Liver (tissue), 8 donors: ENCODE measurements at regions not wholly inside any gene's neighbourhood (a gene's known extent, or its start where the extent isn't known, plus 50 kb on each side); places are given as distances from the start of the nearest gene placed in this dataset.

Experiments
- DNase-seq: peaks from one replicate; pipeline ENCODE4 v3.0.0-alpha.2; 2017; ENCODE audit warnings: low spot score
- H3K27ac ChIP-seq, 2 donors: one replicate each; pipeline ENCODE4 v1.7.0; 2013; ENCODE audit warnings: inconsistent platforms in 2 of 2, low read length in 2 of 2, control low read depth in 1 of 2, low read depth in 1 of 2, mild to moderate bottlenecking in 1 of 2
- H3K27me3 ChIP-seq, 4 donors: one replicate each; pipeline versions ENCODE4 v1.6.1 to v1.7.0; 2013; ENCODE audit warnings: low read length in 3 of 4, inconsistent platforms in 1 of 4, mild to moderate bottlenecking in 1 of 4, moderate library complexity in 1 of 4; ENCODE audit not compliant: control insufficient read depth in 4 of 4, insufficient read depth in 4 of 4
- H3K36me3 ChIP-seq, 4 donors: one replicate each; pipeline versions ENCODE4 v1.6.1 to v1.7.0; 2013; ENCODE audit warnings: low read length in 3 of 4, mild to moderate bottlenecking in 3 of 4, low read depth in 1 of 4, moderate library complexity in 1 of 4; ENCODE audit not compliant: control insufficient read depth in 4 of 4, insufficient read depth in 3 of 4
- H3K4me1 ChIP-seq, 4 donors: one replicate each; pipeline versions ENCODE4 v1.6.1 to v1.7.0; 2013; ENCODE audit warnings: low read length in 3 of 4, mild to moderate bottlenecking in 3 of 4, moderate library complexity in 1 of 4; ENCODE audit not compliant: control insufficient read depth in 4 of 4, insufficient read depth in 4 of 4
- H3K4me3 ChIP-seq, 3 donors: one replicate each; pipeline versions ENCODE4 v1.6.1 to v1.7.0; 2013; ENCODE audit warnings: low read length in 3 of 3, control low read depth in 1 of 3, low read depth in 1 of 3, mild to moderate bottlenecking in 1 of 3
- H3K9ac ChIP-seq, 2 donors: one replicate each; pipeline ENCODE4 v1.7.0; 2013; ENCODE audit warnings: low read length in 2 of 2, mild to moderate bottlenecking in 2 of 2, moderate library complexity in 2 of 2, control low read depth in 1 of 2, low read depth in 1 of 2
- H3K9me3 ChIP-seq, 4 donors: one replicate each; pipeline versions ENCODE4 v1.6.1 to v1.7.0; 2013; ENCODE audit warnings: low read length in 3 of 4; ENCODE audit not compliant: control insufficient read depth in 4 of 4
- ATF3 ChIP-seq: IDR thresholded peaks from 2 replicates; pipeline ENCODE4 v1.6.1; 2016; ENCODE audit warnings: antibody characterized with exemption
- EGR1 ChIP-seq, 2 donors: IDR thresholded peaks; 2 replicates each; pipeline ENCODE4 v1.6.1; 2016 to 2018; ENCODE audit warnings: antibody characterized with exemption in 2 of 2, low read depth in 2 of 2
- FOXA1 ChIP-seq: IDR thresholded peaks from 2 replicates; pipeline ENCODE4 v1.6.1; 2016; ENCODE audit warnings: antibody characterized with exemption
- FOXA2 ChIP-seq: IDR thresholded peaks from 2 replicates; pipeline ENCODE4 v1.6.1; 2016; ENCODE audit warnings: antibody characterized with exemption
- GABPA ChIP-seq, 2 donors: IDR thresholded peaks in 1 of 2; conservative IDR thresholded peaks in 1 of 2; 2 replicates each; pipeline ENCODE4 v1.6.1; 2016; ENCODE audit warnings: antibody characterized with exemption in 2 of 2, mild to moderate bottlenecking in 1 of 2, moderate library complexity in 1 of 2
- HNF4A ChIP-seq, 2 donors: conservative IDR thresholded peaks; 2 replicates each; pipeline ENCODE4 v1.6.1; 2016; ENCODE audit warnings: antibody characterized with exemption in 2 of 2, mild to moderate bottlenecking in 2 of 2
- JUND ChIP-seq, 2 donors: IDR thresholded peaks; 2 replicates each; pipeline ENCODE4 v1.6.1; 2016; ENCODE audit warnings: antibody characterized with exemption in 2 of 2
- NR2F2 ChIP-seq: IDR thresholded peaks from 2 replicates; pipeline ENCODE4 v1.6.1; 2016; ENCODE audit warnings: antibody characterized with exemption
- REST ChIP-seq: IDR thresholded peaks from 2 replicates; pipeline ENCODE4 v1.6.1; 2016; ENCODE audit warnings: antibody characterized with exemption, mild to moderate bottlenecking
- RXRA ChIP-seq, 2 donors: IDR thresholded peaks; 2 replicates each; pipeline ENCODE4 v1.6.1; 2017 to 2018; ENCODE audit warnings: antibody characterized with exemption in 2 of 2, mild to moderate bottlenecking in 1 of 2
- SP1 ChIP-seq: IDR thresholded peaks from 2 replicates; pipeline ENCODE4 v1.6.1; 2018; ENCODE audit warnings: antibody characterized with exemption, mild to moderate bottlenecking
- TAF1 ChIP-seq: conservative IDR thresholded peaks from 2 replicates; pipeline ENCODE4 v1.6.1; 2016; ENCODE audit warnings: antibody characterized with exemption, mild to moderate bottlenecking
- YY1 ChIP-seq: IDR thresholded peaks from 2 replicates; pipeline ENCODE4 v1.6.1; 2016; ENCODE audit warnings: antibody characterized with exemption, mild to moderate bottlenecking
- WGBS: extraction: QIAGEN DNeasy Blood & Tissue Kit; methylation state at CpG from one replicate; pipeline ENCODE4 v1.1.7; 2013; 5-methylcytosine and 5-hydroxymethylcytosine counted together
- TF ChIP-seq, protein P1 (sequence below): fragments of 150-350 bp; IDR thresholded peaks from 2 replicates; pipeline ENCODE4 v1.5.1; 2017; ENCODE audit warnings: improper control_type of control experiment, low read depth, low read length; ENCODE audit not compliant: missing input control
- TF ChIP-seq, protein P2 (sequence below): IDR thresholded peaks from 2 replicates; pipeline ENCODE4 v1.6.1; 2016; ENCODE audit warnings: antibody characterized with exemption
- TF ChIP-seq, protein P3 (sequence below): IDR thresholded peaks from 2 replicates; pipeline ENCODE4 v1.6.1; 2016; ENCODE audit warnings: antibody characterized with exemption
- donor health status: healthy.
- donor health status: healthy.
- donor health status: healthy.
- donor health status: healthy.
- donor health status: healthy.

- 75% methylated on average over 6 of the region's 6 CpGs for WGBS
- Histone ChIP-seq H3K36me3 (no peaks in the 10 kb centered on the region), H3K4me1 (no peaks in the 10 kb centered on the region), H3K4me3 (no peak overlapping the region), H3K27ac (no peak overlapping the region), H3K27me3 (peaks cover 0 to 3% (median under 1%) of the 10 kb centered on the region in 4 donors), H3K9ac (no peak overlapping the region), H3K9me3 (no peaks in the 10 kb centered on the region)
- no peak for TF ChIP-seq GABPA (IDR thresholded peaks at IDR 0.05 in 1 of 2, conservative IDR thresholded peaks at IDR 0.05 in 1 of 2)
- TF ChIP-seq, protein P1, sequence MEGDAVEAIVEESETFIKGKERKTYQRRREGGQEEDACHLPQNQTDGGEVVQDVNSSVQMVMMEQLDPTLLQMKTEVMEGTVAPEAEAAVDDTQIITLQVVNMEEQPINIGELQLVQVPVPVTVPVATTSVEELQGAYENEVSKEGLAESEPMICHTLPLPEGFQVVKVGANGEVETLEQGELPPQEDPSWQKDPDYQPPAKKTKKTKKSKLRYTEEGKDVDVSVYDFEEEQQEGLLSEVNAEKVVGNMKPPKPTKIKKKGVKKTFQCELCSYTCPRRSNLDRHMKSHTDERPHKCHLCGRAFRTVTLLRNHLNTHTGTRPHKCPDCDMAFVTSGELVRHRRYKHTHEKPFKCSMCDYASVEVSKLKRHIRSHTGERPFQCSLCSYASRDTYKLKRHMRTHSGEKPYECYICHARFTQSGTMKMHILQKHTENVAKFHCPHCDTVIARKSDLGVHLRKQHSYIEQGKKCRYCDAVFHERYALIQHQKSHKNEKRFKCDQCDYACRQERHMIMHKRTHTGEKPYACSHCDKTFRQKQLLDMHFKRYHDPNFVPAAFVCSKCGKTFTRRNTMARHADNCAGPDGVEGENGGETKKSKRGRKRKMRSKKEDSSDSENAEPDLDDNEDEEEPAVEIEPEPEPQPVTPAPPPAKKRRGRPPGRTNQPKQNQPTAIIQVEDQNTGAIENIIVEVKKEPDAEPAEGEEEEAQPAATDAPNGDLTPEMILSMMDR, result no peak
- TF ChIP-seq ATF3, result no peak
- no peak for TF ChIP-seq FOXA1
- TF ChIP-seq JUND (IDR thresholded peaks at IDR 0.05), result no peak
- no peak for TF ChIP-seq EGR1 (IDR thresholded peaks at IDR 0.05; ENCODE audit: low read depth in 2 of 2)
- no peak for TF ChIP-seq REST
- TF ChIP-seq RXRA (IDR thresholded peaks at IDR 0.05), result no peak
- no peak for TF ChIP-seq SP1
- TF ChIP-seq TAF1, result no peak
- TF ChIP-seq, protein P2, sequence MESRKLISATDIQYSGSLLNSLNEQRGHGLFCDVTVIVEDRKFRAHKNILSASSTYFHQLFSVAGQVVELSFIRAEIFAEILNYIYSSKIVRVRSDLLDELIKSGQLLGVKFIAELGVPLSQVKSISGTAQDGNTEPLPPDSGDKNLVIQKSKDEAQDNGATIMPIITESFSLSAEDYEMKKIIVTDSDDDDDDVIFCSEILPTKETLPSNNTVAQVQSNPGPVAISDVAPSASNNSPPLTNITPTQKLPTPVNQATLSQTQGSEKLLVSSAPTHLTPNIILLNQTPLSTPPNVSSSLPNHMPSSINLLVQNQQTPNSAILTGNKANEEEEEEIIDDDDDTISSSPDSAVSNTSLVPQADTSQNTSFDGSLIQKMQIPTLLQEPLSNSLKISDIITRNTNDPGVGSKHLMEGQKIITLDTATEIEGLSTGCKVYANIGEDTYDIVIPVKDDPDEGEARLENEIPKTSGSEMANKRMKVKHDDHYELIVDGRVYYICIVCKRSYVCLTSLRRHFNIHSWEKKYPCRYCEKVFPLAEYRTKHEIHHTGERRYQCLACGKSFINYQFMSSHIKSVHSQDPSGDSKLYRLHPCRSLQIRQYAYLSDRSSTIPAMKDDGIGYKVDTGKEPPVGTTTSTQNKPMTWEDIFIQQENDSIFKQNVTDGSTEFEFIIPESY, result no peak
- no peak for TF ChIP-seq NR2F2
- no peak for TF ChIP-seq FOXA2
- TF ChIP-seq, protein P3, sequence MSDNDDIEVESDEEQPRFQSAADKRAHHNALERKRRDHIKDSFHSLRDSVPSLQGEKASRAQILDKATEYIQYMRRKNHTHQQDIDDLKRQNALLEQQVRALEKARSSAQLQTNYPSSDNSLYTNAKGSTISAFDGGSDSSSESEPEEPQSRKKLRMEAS, result no peak
- no peak for DNase-seq
Measured at GRCh38 chr5:3734632-3735031, 139.0 kb downstream of the IRX1 start.

- Histone ChIP-seq H3K4me1 (no peaks in the 10 kb centered on the region), H3K27me3 (peaks cover 0 to 3% (median 0%) of the 10 kb centered on the region in 4 donors), H3K36me3 (no peaks in the 10 kb centered on the region), H3K9me3 (no peaks in the 10 kb centered on the region), H3K27ac (no peak overlapping the region), H3K9ac (no peak overlapping the region), H3K4me3 (no peak overlapping the region)
- WGBS, result 71% methylated on average over 16 of the region's 16 CpGs
- DNase-seq, result no peak
- TF ChIP-seq RXRA (IDR thresholded peaks at IDR 0.05), result no peak
- TF ChIP-seq FOXA2, result no peak
- no peak for TF ChIP-seq FOXA1
- no peak for TF ChIP-seq NR2F2
- TF ChIP-seq, protein P3, result no peak
- TF ChIP-seq, protein P1, result no peak
- no peak for TF ChIP-seq REST
- no peak for TF ChIP-seq YY1
- TF ChIP-seq HNF4A (conservative IDR thresholded peaks at IDR 0.05), result no peak
- no peak for TF ChIP-seq TAF1
- TF ChIP-seq ATF3, result no peak
- TF ChIP-seq GABPA (IDR thresholded peaks at IDR 0.05 in 1 of 2, conservative IDR thresholded peaks at IDR 0.05 in 1 of 2), result no peak
- no peak for TF ChIP-seq JUND (IDR thresholded peaks at IDR 0.05)
Measured at GRCh38 chr5:3736466-3736865, 140.8 kb downstream of the IRX1 start.
